PC-9 (cell line): ENCODE measurements at regions not wholly inside any gene's neighbourhood (a gene's known extent, or its start where the extent isn't known, plus 50 kb on each side); places are given as distances from the start of the nearest gene placed in this dataset.
"Not testable (repeated sequence)": the region's sequence is repeated elsewhere in the genome, so short reads cannot be mapped to it uniquely, and the experiment has no call there.

Source experiments
- BruUV-seq: library from RNA; stranded (reverse); fragments of 400-500 nt; replicated peaks from 2 replicates; lab custom pipeline; 2021; lab: Mats Ljungman, UMichigan
- CTCF ChIA-PET: fragments of 300-600 bp; sonication (Branson Sonifier 250); formaldehyde crosslinking; loops from one replicate; lab custom pipeline; 2022; ENCODE audit warnings: antibody characterized with exemption; lab: Charles Lee
- POLR2A ChIA-PET: fragments of 300-600 bp; sonication (Branson Sonifier 250); formaldehyde crosslinking; loops from one replicate; lab custom pipeline; 2022; ENCODE audit warnings: antibody characterized with exemption; ENCODE audit not compliant: unreplicated experiment; lab: Charles Lee
- DNase-seq, 2 experiments: peaks; one replicate each; pipeline versions ENCODE4 v3.0.0 to v3.0.0-alpha.2; 2015 to 2022; ENCODE audit warnings: mixed read lengths in 1 of 2
- H2AFZ ChIP-seq: fragments of 200-600 bp; sonication (generic); 2 replicates; pipeline ENCODE4 v1.8.1; 2017; ENCODE audit warnings: antibody characterized with exemption
- H3F3A ChIP-seq: fragments of 200-600 bp; sonication (generic); 2 replicates; pipeline ENCODE4 v1.8.1; 2017; ENCODE audit warnings: antibody characterized with exemption, mild to moderate bottlenecking, low read depth; ENCODE audit not compliant: insufficient read depth
- H3K27ac ChIP-seq: fragments of 200-600 bp; sonication (generic); 2 replicates; pipeline ENCODE4 v1.6.1; 2016; ENCODE audit warnings: mixed run types
- H3K27me3 ChIP-seq: fragments of 200-600 bp; sonication (generic); 2 replicates; pipeline ENCODE4 v1.6.1; 2016; ENCODE audit warnings: low read depth, mixed run types; ENCODE audit not compliant: insufficient read depth
- H3K36me3 ChIP-seq: fragments of 200-600 bp; sonication (generic); 2 replicates; pipeline ENCODE4 v1.6.1; 2016; ENCODE audit warnings: low read depth, mixed run types
- H3K4me1 ChIP-seq: fragments of 200-600 bp; sonication (generic); replicated peaks from 2 replicates; pipeline ENCODE4 v1.6.1; 2016; ENCODE audit warnings: mixed run types; ENCODE audit not compliant: insufficient read depth
- H3K4me2 ChIP-seq: fragments of 200-600 bp; sonication (generic); 2 replicates; pipeline ENCODE4 v1.6.1; 2017; ENCODE audit warnings: mixed run types
- H3K4me3 ChIP-seq: fragments of 200-600 bp; sonication (generic); 2 replicates; pipeline ENCODE4 v1.6.1; 2016; ENCODE audit warnings: mixed run types
- H3K79me2 ChIP-seq: fragments of 200-600 bp; sonication (generic); 2 replicates; pipeline ENCODE4 v1.6.1; 2017; ENCODE audit warnings: low read depth, mixed run types
- H3K9me2 ChIP-seq: fragments of 200-600 bp; sonication (generic); 2 replicates; pipeline ENCODE4 v1.8.1; 2017; ENCODE audit warnings: mild to moderate bottlenecking; ENCODE audit not compliant: insufficient read depth
- H3K9me3 ChIP-seq: fragments of 200-600 bp; sonication (generic); 2 replicates; pipeline ENCODE4 v1.8.1; 2016; ENCODE audit warnings: low read depth; ENCODE audit not compliant: insufficient read depth
- H4K20me1 ChIP-seq: fragments of 200-600 bp; sonication (generic); 2 replicates; pipeline ENCODE4 v1.8.1; 2017; ENCODE audit not compliant: insufficient read depth
- CTCF ChIP-seq: fragments of 200-600 bp; sonication (generic); conservative IDR thresholded peaks from 2 replicates; pipeline ENCODE4 v1.6.1; 2017; ENCODE audit warnings: mixed run types, antibody characterized with exemption, mild to moderate bottlenecking, moderate library complexity
- EZH2 ChIP-seq: fragments of 200-600 bp; sonication (generic); IDR thresholded peaks from 2 replicates; pipeline ENCODE4 v1.8.0; 2017; ENCODE audit warnings: antibody characterized with exemption, low read depth
- intact Hi-C: fragments of 100-400 bp; cut with micrococcal nuclease; formaldehyde crosslinking; loops from one replicate; pipeline ENCODE4 v1.10.0; 2022; ENCODE audit not compliant: unreplicated experiment

DNA sequence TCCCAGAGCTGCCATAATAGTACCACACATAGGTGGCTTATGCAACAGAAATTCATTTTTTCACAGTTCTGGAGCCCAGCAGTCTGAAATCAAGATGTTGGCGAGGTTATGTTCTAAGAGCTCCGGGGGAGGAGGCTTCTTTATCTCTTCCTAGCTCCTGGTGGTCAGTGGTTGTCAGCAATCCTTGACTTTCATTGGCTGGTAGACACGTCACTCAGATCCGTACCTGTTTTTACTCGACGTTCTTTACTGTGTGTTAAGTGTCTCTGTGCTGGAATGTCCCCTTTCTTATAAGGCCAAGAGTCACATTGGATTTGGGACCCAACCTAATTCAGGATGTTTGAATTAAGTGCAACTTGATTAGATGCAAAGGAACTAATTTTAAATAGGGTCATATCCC is 218.5 kb upstream of the CNTN3 start:
- H3K27me3 ChIP-seq: peaks cover 10% of the 10 kb centered on the region; the same call in 1 of the 2 replicates
- no peaks in the 10 kb centered on the region for H3K36me3 ChIP-seq
- DNase-seq: no peak
- H2AFZ ChIP-seq: no peak overlapping the region
- H3K27ac ChIP-seq: no peak overlapping the region
- intact Hi-C loops: no loop called here
- H3K4me1 ChIP-seq: no peaks in the 10 kb centered on the region
- BruUV-seq: no TSS peak
- ChIA-PET POLR2A (no interaction called here), CTCF (no interaction called here)
- no peaks in the 10 kb centered on the region for H3K9me3 ChIP-seq
- no peaks in the 10 kb centered on the region for H3F3A ChIP-seq
- no peaks in the 10 kb centered on the region for H4K20me1 ChIP-seq
- TF ChIP-seq CTCF: no peak
- TF ChIP-seq EZH2: no peak
- H3K9me2 ChIP-seq: no peaks in the 10 kb centered on the region
- H3K4me2 ChIP-seq: no peak overlapping the region
- no peaks in the 10 kb centered on the region for H3K79me2 ChIP-seq
- no peak overlapping the region for H3K4me3 ChIP-seq

DNA sequence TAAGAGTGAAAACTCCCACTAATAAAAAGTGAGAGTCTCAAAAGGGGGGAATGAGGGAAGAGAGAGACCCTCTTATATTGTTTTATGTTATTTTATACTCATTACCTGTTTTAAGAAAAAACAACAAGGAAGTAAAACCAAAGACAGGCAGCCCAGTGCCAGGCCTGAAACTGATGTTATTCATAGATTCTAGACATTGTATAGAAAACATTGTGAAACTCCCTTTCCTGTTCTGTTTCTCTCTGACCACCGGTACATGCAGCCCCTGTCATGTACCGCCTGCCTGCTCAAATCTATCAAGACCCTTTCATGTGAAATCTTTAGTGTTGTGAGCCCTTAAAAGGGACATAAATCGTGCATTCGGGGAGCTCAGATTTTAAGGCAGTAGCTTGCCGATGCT is 216.4 kb upstream of the CNTN3 start:
- CTCF ChIA-PET, H3F3A ChIP-seq, H3K9me2 ChIP-seq, H3K9me3 ChIP-seq, H3K36me3 ChIP-seq, H3K79me2 ChIP-seq, POLR2A ChIA-PET, intact Hi-C loops, H3K27ac ChIP-seq, BruUV-seq, H2AFZ ChIP-seq, H3K4me2 ChIP-seq, H3K27me3 ChIP-seq, H4K20me1 ChIP-seq, DNase-seq, H3K4me3 ChIP-seq, H3K4me1 ChIP-seq: not testable (repeated sequence)

- H3K79me2 ChIP-seq, H3K4me1 ChIP-seq, intact Hi-C loops, DNase-seq, H3K27me3 ChIP-seq, H2AFZ ChIP-seq, POLR2A ChIA-PET, BruUV-seq, H3F3A ChIP-seq, H3K36me3 ChIP-seq, H3K9me3 ChIP-seq, H4K20me1 ChIP-seq, H3K4me2 ChIP-seq, H3K4me3 ChIP-seq, H3K9me2 ChIP-seq, H3K27ac ChIP-seq, CTCF ChIA-PET: not testable (repeated sequence)
Observed at GRCh38 chr3:74825404-74825803, 210.9 kb upstream of the CNTN3 start.

- CTCF ChIA-PET: no interaction called here
- Histone ChIP-seq H4K20me1 (no peaks in the 10 kb centered on the region), H3K4me3 (no peak overlapping the region), H3K4me2 (no peak overlapping the region), H3K36me3 (no peaks in the 10 kb centered on the region), H3K27ac (no peak overlapping the region), H3K79me2 (no peaks in the 10 kb centered on the region), H3K27me3 (no peaks in the 10 kb centered on the region), H3K9me2 (no peaks in the 10 kb centered on the region), H3F3A (no peaks in the 10 kb centered on the region), H3K9me3 (no peaks in the 10 kb centered on the region), H3K4me1 (no peaks in the 10 kb centered on the region), H2AFZ (no peak overlapping the region)
- TF ChIP-seq CTCF: no peak
- no peak for TF ChIP-seq EZH2
- intact Hi-C loops: no loop called here
- DNase-seq: no peak
- no TSS peak for BruUV-seq
- POLR2A ChIA-PET: no interaction called here
Observed at GRCh38 chr3:74824366-74824765, 209.9 kb upstream of the CNTN3 start.
